GM12865 (cell line): ENCODE measurements at regions not wholly inside any gene's neighbourhood (a gene's known extent, or its start where the extent isn't known, plus 50 kb on each side); places are given as distances from the start of the nearest gene placed in this dataset.
A peak's percentile ranks its signal among the peaks of the same experiment; 100 is the strongest.

Experiments used
- DNase-seq: peaks from one replicate; pipeline ENCODE4 v3.0.0; 2010; ENCODE audit warnings: low read depth
- H3K4me3 ChIP-seq: 2 replicates; pipeline ENCODE4 v1.5.1; 2011; ENCODE audit warnings: mild to moderate bottlenecking, low read depth, low read length, control low read depth
- CTCF ChIP-seq: IDR thresholded peaks from 2 replicates; pipeline ENCODE4 v1.5.1; 2011; ENCODE audit warnings: low read length, control low read depth, low read depth, inconsistent platforms; ENCODE audit not compliant: insufficient read depth; ENCODE audit errors: missing control alignments

DNA sequence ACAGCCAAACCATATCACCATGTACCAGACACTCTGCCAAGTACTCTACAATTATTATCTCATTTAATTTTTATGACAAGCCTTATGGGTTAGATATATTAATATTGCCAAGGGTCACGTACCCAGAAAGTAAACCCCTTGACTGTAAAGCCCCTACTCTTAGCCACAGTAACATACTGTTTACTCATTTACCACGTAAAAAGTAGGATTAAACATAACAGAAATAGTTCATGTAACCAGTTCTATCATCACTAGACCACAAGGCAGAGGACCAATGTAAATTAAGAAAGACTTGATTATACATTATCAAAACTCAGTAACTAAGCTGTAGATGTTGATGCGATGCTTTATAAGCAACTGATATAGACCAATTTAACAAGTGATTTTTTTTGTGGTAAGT is 101.5 kb upstream of the CNTNAP4 start:
- H3K4me3 ChIP-seq: no peak overlapping the region
- DNase-seq: no peak
- TF ChIP-seq CTCF: no peak

DNA sequence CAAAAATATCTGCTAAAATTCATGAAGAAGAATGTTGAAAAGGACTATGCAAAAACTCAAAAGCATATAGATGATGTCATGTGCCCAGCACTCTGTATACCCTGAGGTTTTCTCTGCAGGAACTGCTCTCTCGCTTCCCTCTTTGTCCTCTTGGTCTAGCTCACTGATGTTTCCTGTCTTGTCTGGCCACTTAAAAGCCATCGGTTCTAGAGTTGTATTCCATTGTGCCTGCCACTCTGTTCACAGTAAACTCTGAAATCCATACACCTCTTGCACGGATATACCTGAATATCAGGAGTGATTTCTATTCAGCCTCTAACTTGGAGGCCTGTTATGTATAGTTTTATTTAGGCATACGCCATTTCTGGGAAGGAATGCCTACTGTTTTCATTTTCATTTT is 101.0 kb upstream of the CNTNAP4 start:
- peak overlapping the region; percentile 40 for H3K4me3 ChIP-seq
- no peak for TF ChIP-seq CTCF
- DNase-seq: peak; percentile 65

GRCh38 chr16:76176616-76177015 is 100.6 kb upstream of the CNTNAP4 start:
- no peak for TF ChIP-seq CTCF
- DNase-seq: no peak
- peak overlapping the region; percentile 40; the same call in 1 of the 2 replicates for H3K4me3 ChIP-seq

DNA sequence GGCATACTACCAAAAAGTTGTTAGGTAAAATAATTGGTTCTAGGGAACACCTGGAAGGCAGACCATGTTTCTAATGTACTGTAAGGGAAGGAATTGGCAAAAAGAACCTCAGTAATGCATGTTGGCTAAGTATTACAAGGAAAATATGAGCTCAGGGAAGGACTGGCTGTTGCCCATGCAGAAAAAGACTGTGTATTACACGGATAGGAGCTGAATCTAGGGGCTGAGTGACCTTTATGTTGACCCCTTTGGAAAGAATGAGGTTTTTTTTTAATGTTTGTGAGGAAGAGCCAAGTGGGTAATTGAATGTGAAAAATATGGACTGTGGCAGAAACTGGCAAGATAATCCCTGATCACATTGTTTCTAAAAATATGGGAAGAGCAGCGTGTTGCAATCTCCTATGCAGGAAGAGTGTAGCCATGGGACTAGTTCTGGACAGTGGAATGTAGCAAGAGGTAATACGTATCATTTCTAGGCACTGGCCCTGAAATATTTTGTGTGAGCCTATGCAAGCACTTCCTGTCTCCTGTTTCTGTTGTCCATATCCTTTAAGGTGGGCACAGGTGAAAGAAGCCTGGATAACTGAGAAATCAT is 95.1 kb upstream of the CNTNAP4 start:
- H3K4me3 ChIP-seq: no peak overlapping the region
- no peak for TF ChIP-seq CTCF
- DNase-seq: no peak

DNA sequence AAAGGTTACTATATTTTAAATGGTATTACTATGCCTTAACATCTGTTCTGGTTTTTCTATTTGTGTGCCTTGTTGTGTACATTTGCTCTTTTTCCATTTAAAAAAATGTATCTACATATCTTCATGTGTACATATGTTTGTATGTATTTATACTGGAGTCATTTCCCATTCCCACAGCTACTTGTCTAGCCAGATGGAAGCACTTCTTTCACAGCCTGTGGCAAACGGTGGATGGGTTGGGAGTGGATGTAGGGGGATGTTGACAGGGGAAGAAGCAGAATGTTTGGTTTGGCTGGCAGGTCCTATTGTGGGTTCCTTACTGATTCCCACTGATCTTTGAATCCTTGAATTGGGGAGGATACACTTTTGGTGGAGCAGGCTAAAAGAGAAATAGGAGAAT is 93.6 kb upstream of the CNTNAP4 start:
- TF ChIP-seq CTCF: no peak
- no peak for DNase-seq
- no peak overlapping the region for H3K4me3 ChIP-seq

DNA sequence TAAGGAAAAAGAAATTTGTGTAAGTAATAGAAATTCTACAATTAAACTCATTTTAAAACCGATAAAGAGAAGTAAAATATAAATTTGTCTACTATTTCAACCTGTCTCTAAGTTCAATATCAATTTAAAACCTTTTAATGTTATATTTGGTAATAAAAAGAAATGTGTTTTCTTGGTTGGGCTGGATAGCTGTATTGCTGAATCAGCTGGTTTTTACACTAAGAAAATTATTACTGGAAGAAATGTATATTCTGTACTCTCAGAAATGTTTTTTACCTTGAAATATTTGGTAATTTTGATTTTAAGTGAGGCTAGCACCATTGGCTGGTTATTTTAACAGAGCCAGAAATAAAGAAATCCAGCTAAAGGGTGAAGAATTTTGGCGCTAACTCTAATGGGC is 87.1 kb upstream of the CNTNAP4 start:
- DNase-seq: no peak
- no peak overlapping the region for H3K4me3 ChIP-seq
- TF ChIP-seq CTCF: no peak

GRCh38 chr16:76190480-76190879 is 86.7 kb upstream of the CNTNAP4 start:
- DNase-seq: no peak
- no peak for TF ChIP-seq CTCF
- no peak overlapping the region for H3K4me3 ChIP-seq
